GM23248 (cell line): ENCODE measurements at regions not wholly inside any gene's neighbourhood (a gene's known extent, or its start where the extent isn't known, plus 50 kb on each side); places are given as distances from the start of the nearest gene placed in this dataset.

Experiments
- EZH2 ChIP-seq: fragments of 200-600 bp; sonication (generic); IDR thresholded peaks from 2 replicates; pipeline ENCODE4 v1.6.1; 2018; ENCODE audit warnings: antibody characterized with exemption, mild to moderate bottlenecking; ENCODE audit not compliant: insufficient read depth, poor library complexity, severe bottlenecking
- EZH2phosphoT487 ChIP-seq: fragments of 200-600 bp; sonication (generic); IDR thresholded peaks from 2 replicates; pipeline ENCODE4 v1.6.1; 2018; ENCODE audit warnings: antibody characterized with exemption, moderate library complexity, mild to moderate bottlenecking, low read depth; ENCODE audit not compliant: insufficient read depth

DNA sequence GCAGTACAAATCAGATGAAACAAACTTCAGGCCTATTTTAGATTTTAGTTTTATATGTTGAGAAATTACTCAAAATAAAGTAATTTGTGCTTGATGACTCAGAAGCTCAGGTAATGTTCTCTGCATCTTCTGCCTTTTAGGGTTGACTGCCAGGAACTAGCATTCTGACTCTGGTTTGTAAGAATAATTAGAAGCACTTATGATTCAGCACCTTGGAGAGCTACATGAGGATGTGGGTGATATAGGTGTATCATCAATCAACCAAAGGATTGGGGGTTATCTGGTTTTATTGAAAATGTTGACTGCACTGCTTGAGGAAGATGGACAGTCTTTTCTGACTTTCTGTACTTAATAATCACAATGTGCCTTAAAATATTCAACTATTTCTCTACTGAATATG lies 118.7 kb upstream of the SGCD start:
- TF ChIP-seq EZH2 (no peak), EZH2phosphoT487 (no peak)
